ENCODE measurements at regions not wholly inside any gene's neighbourhood (a gene's known extent, or its start where the extent isn't known, plus 50 kb on each side); places are given as distances from the start of the nearest gene placed in this dataset.

- TF ChIP-seq, protein P1, sequence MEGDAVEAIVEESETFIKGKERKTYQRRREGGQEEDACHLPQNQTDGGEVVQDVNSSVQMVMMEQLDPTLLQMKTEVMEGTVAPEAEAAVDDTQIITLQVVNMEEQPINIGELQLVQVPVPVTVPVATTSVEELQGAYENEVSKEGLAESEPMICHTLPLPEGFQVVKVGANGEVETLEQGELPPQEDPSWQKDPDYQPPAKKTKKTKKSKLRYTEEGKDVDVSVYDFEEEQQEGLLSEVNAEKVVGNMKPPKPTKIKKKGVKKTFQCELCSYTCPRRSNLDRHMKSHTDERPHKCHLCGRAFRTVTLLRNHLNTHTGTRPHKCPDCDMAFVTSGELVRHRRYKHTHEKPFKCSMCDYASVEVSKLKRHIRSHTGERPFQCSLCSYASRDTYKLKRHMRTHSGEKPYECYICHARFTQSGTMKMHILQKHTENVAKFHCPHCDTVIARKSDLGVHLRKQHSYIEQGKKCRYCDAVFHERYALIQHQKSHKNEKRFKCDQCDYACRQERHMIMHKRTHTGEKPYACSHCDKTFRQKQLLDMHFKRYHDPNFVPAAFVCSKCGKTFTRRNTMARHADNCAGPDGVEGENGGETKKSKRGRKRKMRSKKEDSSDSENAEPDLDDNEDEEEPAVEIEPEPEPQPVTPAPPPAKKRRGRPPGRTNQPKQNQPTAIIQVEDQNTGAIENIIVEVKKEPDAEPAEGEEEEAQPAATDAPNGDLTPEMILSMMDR (IDR thresholded peaks at IDR 0.05; ENCODE audit: insufficient read depth, low read length), result no peak
- DNase-seq (ENCODE audit: low read depth), result no peak
- H3K4me3 ChIP-seq (ENCODE audit: low read depth, low read length), result no peak overlapping the region
Observed at GRCh38 chr2:117257362-117257761, 557.1 kb upstream of the DDX18 start.

DNA sequence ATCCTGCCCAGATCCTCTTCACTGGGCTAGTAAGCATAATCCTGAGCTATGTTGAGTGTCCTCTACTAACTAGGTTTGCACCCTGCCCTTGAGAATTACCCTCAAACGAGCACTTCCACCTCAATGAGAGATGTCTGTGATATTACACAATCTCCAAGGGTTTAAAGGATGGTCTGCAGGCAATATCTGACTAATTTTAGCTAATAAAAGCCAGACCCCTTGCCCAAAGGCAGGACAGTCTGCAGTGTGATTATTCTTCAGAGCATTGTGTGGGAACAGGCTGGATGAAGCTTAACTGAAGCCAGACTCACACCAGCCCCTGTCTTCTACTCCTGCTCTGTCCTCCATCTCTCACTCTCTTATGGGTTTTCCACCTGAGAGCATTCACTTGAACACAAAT is 544.9 kb upstream of the DDX18 start:
- no peak for DNase-seq (ENCODE audit: low read depth)
- TF ChIP-seq, protein P1 (IDR thresholded peaks at IDR 0.05; ENCODE audit: insufficient read depth, low read length), result no peak
- H3K4me3 ChIP-seq (ENCODE audit: low read depth, low read length), result no peak overlapping the region

DNA sequence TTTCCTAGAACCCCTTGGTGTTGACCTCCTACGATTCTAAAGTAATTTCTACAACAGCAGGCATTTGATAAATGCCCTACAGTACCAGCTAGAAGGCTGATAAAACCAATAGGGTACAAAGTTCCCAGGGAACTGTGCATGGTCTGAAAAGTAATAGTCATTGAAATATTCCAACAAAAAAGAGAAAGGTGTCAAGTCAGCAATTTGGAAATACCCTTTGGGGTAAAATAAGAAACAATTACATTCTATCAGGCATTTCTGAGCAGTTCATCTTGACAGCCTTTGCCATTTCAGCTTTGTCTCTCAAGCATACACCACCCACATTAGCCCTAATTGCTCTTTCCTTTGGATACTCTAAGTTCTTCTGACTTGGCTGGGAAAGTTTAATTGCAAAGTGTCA is 542.9 kb upstream of the DDX18 start:
- no peak overlapping the region for H3K4me3 ChIP-seq (ENCODE audit: low read depth, low read length)
- no peak for DNase-seq (ENCODE audit: low read depth)
- TF ChIP-seq, protein P1 (IDR thresholded peaks at IDR 0.05; ENCODE audit: insufficient read depth, low read length), result no peak

DNA sequence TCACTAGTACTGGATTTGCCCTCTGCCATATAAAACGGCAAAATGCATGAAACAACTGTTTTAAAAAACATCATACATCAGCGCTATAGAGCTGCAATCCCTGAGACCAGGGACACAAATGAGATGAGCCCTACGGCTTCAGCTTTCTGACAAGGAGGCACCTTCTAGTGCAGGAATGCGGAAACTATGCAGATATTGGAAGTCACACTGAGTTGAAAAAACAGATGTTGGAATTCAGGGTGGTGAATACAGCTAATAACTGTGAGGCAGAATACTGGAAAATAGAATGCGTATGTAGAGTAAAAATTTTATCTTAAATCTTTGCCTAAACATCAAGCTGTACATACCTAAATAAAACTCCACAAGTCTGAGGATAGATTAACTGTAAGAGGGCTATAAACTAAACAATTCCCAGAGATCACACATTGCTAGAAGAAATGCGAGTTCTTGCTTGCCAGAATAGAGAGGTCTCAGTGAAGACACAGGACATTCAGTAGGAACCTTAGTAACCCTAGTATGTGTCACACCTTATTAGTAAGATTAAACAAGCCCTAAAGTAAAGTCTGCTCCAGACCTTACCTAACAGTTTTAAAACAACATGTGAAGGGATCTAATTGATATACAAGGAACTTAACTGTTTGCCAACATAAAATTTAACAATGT is 541.4 kb upstream of the DDX18 start:
- DNase-seq (ENCODE audit: low read depth), result no peak
- H3K4me3 ChIP-seq (ENCODE audit: low read depth, low read length), result no peak overlapping the region
- TF ChIP-seq, protein P1 (IDR thresholded peaks at IDR 0.05; ENCODE audit: insufficient read depth, low read length), result no peak

DNA sequence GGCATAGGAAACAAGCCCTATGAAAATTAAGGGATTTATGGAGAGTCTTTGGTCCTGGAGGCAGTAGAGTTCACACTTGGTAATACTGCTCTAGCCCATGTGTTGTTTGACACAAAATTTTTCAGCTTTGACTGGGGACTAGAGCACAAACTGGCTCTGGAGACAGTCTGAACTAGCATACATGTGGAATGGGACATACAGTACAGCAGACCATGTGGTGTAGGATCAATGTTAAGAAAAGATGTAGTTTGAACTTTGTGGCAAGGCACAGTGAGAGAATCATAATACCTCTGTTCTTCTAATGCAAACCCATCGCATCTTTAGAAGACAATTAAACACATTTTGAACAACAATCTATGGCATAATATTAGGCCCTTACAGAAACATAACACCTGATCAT is 521.5 kb upstream of the DDX18 start:
- TF ChIP-seq, protein P1 (IDR thresholded peaks at IDR 0.05; ENCODE audit: insufficient read depth, low read length), result no peak
- DNase-seq (ENCODE audit: low read depth), result no peak
- no peak overlapping the region for H3K4me3 ChIP-seq (ENCODE audit: low read depth, low read length)

GRCh38 chr2:117299451-117299850 is 515.0 kb upstream of the DDX18 start:
- no peak for DNase-seq (ENCODE audit: low read depth)
- TF ChIP-seq, protein P1 (IDR thresholded peaks at IDR 0.05; ENCODE audit: insufficient read depth, low read length), result no peak
- no peak overlapping the region for H3K4me3 ChIP-seq (ENCODE audit: low read depth, low read length)
